Neural cell (in vitro differentiated cells): ENCODE measurements at regions not wholly inside any gene's neighbourhood (a gene's known extent, or its start where the extent isn't known, plus 50 kb on each side); places are given as distances from the start of the nearest gene placed in this dataset.

Source experiments
- EP300 ChIP-seq: fragments of 450-650 bp; conservative IDR thresholded peaks from 2 replicates; pipeline ENCODE4 v1.6.1; 2014; ENCODE audit warnings: antibody characterized with exemption, mild to moderate bottlenecking, moderate library complexity; ENCODE audit not compliant: poor library complexity, severe bottlenecking
- EZH2 ChIP-seq: fragments of 200-600, 300-800 bp; shearing (Covaris generic), sonication (generic); IDR thresholded peaks from 2 replicates; pipeline ENCODE4 v1.6.1; 2014; ENCODE audit warnings: antibody characterized with exemption, low read length, borderline replicate concordance, mild to moderate bottlenecking; ENCODE audit not compliant: insufficient read depth, poor library complexity, severe bottlenecking
- POLR2AphosphoS5 ChIP-seq: IDR thresholded peaks from 2 replicates; pipeline ENCODE4 v1.6.1; 2012
- RAD21 ChIP-seq: fragments of 450-650 bp; conservative IDR thresholded peaks from 2 replicates; pipeline ENCODE4 v1.6.1; 2014; ENCODE audit warnings: antibody characterized with exemption, mild to moderate bottlenecking, moderate library complexity
- REST ChIP-seq: IDR thresholded peaks from 2 replicates; pipeline ENCODE4 v1.6.1; 2012; ENCODE audit warnings: borderline replicate concordance
- SMC3 ChIP-seq: fragments of 450-650 bp; conservative IDR thresholded peaks from 2 replicates; pipeline ENCODE4 v1.6.1; 2014; ENCODE audit warnings: antibody characterized with exemption, mild to moderate bottlenecking, moderate library complexity; ENCODE audit not compliant: poor library complexity
- TAF1 ChIP-seq: IDR thresholded peaks from 2 replicates; pipeline ENCODE4 v1.6.1; 2012; ENCODE audit warnings: low read depth
- TF ChIP-seq, protein P1 (sequence below): fragments of 450-650 bp; IDR thresholded peaks from 2 replicates; pipeline ENCODE4 v1.5.1; 2014; ENCODE audit warnings: antibody characterized with exemption, mild to moderate bottlenecking, moderate library complexity; ENCODE audit not compliant: poor library complexity, severe bottlenecking

- TF ChIP-seq, protein P1, sequence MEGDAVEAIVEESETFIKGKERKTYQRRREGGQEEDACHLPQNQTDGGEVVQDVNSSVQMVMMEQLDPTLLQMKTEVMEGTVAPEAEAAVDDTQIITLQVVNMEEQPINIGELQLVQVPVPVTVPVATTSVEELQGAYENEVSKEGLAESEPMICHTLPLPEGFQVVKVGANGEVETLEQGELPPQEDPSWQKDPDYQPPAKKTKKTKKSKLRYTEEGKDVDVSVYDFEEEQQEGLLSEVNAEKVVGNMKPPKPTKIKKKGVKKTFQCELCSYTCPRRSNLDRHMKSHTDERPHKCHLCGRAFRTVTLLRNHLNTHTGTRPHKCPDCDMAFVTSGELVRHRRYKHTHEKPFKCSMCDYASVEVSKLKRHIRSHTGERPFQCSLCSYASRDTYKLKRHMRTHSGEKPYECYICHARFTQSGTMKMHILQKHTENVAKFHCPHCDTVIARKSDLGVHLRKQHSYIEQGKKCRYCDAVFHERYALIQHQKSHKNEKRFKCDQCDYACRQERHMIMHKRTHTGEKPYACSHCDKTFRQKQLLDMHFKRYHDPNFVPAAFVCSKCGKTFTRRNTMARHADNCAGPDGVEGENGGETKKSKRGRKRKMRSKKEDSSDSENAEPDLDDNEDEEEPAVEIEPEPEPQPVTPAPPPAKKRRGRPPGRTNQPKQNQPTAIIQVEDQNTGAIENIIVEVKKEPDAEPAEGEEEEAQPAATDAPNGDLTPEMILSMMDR, result no peak
- no peak for TF ChIP-seq REST
- TF ChIP-seq EZH2, result no peak
- no peak for TF ChIP-seq SMC3
- TF ChIP-seq RAD21, result no peak
- no peak for TF ChIP-seq POLR2AphosphoS5
- no peak for TF ChIP-seq TAF1
- TF ChIP-seq EP300, result no peak
Observed at GRCh38 chr2:159880729-159881128, 82.7 kb upstream of the CD302 start.
